ENCODE measurements at regions not wholly inside any gene's neighbourhood (a gene's known extent, or its start where the extent isn't known, plus 50 kb on each side); places are given as distances from the start of the nearest gene placed in this dataset.
A peak's percentile ranks its signal among the peaks of the same experiment; 100 is the strongest.

DNA sequence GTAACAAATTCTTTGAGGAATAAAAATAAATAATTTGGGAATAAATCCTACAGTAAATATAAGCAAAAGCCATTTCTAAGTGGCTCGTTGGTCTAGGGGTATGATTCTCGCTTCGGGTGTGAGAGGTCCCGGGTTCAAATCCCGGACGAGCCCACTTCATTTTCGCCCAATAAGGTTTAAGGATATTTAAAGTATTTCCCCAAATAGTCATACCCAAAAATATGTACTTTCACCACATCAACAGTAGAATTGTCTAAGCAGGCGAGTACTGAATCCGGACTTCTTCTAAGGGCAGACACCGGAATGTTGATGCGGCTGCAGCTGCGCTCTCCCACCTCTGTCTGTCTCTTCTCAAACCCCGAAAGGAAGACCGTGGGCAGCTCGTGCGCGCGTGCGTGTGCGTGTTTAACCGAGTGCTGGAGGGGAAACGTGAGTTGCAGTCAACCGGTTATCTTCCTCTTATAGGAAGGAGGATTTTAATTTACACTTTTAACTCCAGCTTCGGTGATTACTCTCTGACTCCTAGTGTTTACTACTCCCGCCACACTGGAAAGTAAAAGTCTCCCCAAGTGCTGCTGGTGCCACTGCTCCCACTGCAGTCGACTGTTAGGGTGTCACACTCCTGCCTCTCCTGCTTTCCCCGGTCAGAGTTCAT is 155.7 kb upstream of the PRSS16 start (continued):
- TF ChIP-seq ETV6 (conservative IDR thresholded peaks at IDR 0.05 in 1 of 2, IDR thresholded peaks at IDR 0.05 in 1 of 2; ENCODE audit: borderline replicate concordance in 1 of 2, low read depth in 1 of 2), result no peak
- TF ChIP-seq SKIL (IDR thresholded peaks at IDR 0.05; ENCODE audit: low read depth, poor library complexity, severe bottlenecking), result peak; percentile 64
- TF ChIP-seq PAX5 (IDR thresholded peaks at IDR 0.05; ENCODE audit: borderline replicate concordance, low read depth, low read length), result no peak
- TF ChIP-seq RBBP5 (conservative IDR thresholded peaks at IDR 0.05), result no peak
- TF ChIP-seq SUZ12 (IDR thresholded peaks at IDR 0.05; ENCODE audit: unreplicated experiment), result no peak
- no peak for TF ChIP-seq SMC3 (IDR thresholded peaks at IDR 0.05; ENCODE audit: borderline replicate concordance, low read length)
- no peak for TF ChIP-seq YY1 (IDR thresholded peaks at IDR 0.05; ENCODE audit: low read depth, low read length)
- no peak for TF ChIP-seq FOS (IDR thresholded peaks at IDR 0.05; ENCODE audit: borderline replicate concordance, extremely low read depth, insufficient read length)
- no peak for TF ChIP-seq ESRRA (IDR thresholded peaks at IDR 0.05; ENCODE audit: low read length)
- TF ChIP-seq SUPT20H (IDR thresholded peaks at IDR 0.05; ENCODE audit: borderline replicate concordance, control insufficient read depth, low read depth, low read length), result no peak
- TF ChIP-seq MEF2A (IDR thresholded peaks at IDR 0.05; ENCODE audit: insufficient read depth, low read depth, low read length), result peak; percentile 87
- no peak for TF ChIP-seq E2F4 (IDR thresholded peaks at IDR 0.05; ENCODE audit: low read depth, low read length)
- 0 out of 2 replicates have a peak, but pooled peaks have one; percentile 44 for TF ChIP-seq CBX5 (IDR thresholded peaks at IDR 0.05; ENCODE audit: low read depth)
- TF ChIP-seq GATAD2B (conservative IDR thresholded peaks at IDR 0.05; ENCODE audit: low read depth), result no peak
- no peak for TF ChIP-seq TCF3 (IDR thresholded peaks at IDR 0.05; ENCODE audit: borderline replicate concordance, insufficient read depth, low read depth, low read length)
- no peak for TF ChIP-seq EP300 (IDR thresholded peaks at IDR 0.05; ENCODE audit: borderline replicate concordance in 1 of 2, control insufficient read depth in 1 of 2, low read depth in 2 of 2, low read length in 2 of 2)
- no peak for TF ChIP-seq HDGF (IDR thresholded peaks at IDR 0.05)
- no peak for TF ChIP-seq NRF1 (conservative IDR thresholded peaks at IDR 0.05; ENCODE audit: low read depth, low read length)
- TF ChIP-seq, protein P1, sequence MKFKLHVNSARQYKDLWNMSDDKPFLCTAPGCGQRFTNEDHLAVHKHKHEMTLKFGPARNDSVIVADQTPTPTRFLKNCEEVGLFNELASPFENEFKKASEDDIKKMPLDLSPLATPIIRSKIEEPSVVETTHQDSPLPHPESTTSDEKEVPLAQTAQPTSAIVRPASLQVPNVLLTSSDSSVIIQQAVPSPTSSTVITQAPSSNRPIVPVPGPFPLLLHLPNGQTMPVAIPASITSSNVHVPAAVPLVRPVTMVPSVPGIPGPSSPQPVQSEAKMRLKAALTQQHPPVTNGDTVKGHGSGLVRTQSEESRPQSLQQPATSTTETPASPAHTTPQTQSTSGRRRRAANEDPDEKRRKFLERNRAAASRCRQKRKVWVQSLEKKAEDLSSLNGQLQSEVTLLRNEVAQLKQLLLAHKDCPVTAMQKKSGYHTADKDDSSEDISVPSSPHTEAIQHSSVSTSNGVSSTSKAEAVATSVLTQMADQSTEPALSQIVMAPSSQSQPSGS (IDR thresholded peaks at IDR 0.05; ENCODE audit: low read length), result peak; percentile 60
- TF ChIP-seq FOXM1 (IDR thresholded peaks at IDR 0.05; ENCODE audit: low read depth, low read length), result 0 out of 2 replicates have a peak, but pooled peaks have one; percentile 25
- TF ChIP-seq BCL11A (IDR thresholded peaks at IDR 0.05; ENCODE audit: low read depth, low read length), result no peak
- no peak for TF ChIP-seq TAF1 (IDR thresholded peaks at IDR 0.05; ENCODE audit: borderline replicate concordance, low read depth, low read length)
- peak; percentile 57 for TF ChIP-seq RUNX3 (IDR thresholded peaks at IDR 0.05; ENCODE audit: low read length)
- no peak for TF ChIP-seq HDAC2 (IDR thresholded peaks at IDR 0.05)
- TF ChIP-seq ATF7 (IDR thresholded peaks at IDR 0.05; ENCODE audit: low read depth), result no peak
- no peak for TF ChIP-seq POU2F2 (IDR thresholded peaks at IDR 0.05; ENCODE audit: borderline replicate concordance, low read depth, low read length)
